K562 (cell line): ENCODE measurements at regions not wholly inside any gene's neighbourhood (a gene's known extent, or its start where the extent isn't known, plus 50 kb on each side); places are given as distances from the start of the nearest gene placed in this dataset.

Experiments
- ATAC-seq: fragments of 200-7000 bp; cut with Tn5 transposase; 3 replicates; pipeline ENCODE4 v1.9.1; 2020; ENCODE audit warnings: moderate library complexity
- BruUV-seq: library from RNA; stranded (reverse); fragments of 400-500 nt; replicated peaks from 2 replicates; lab custom pipeline; 2021; lab: Mats Ljungman, UMichigan
- CTCF ChIA-PET: fragments of 300-600 bp; formaldehyde crosslinking; extraction: SDS; loops from one replicate; lab custom pipeline; 2021; ENCODE audit warnings: low intra/inter-chr PET ratio; lab: Yijun Ruan, JAX
- POLR2A ChIA-PET: fragments of 300-600, 350-650 bp; sonication (Branson Sonifier 250); formaldehyde crosslinking; extraction: SDS; loops from one replicate; lab custom pipeline; 2021; ENCODE audit warnings: antibody characterized with exemption, inconsistent platforms; lab: Yijun Ruan, JAX
- DNase-seq, 4 experiments: peaks; one replicate each; pipeline versions ENCODE4 v3.0.0 to v3.0.0-alpha.2; 2011 to 2018; ENCODE audit warnings: low spot score in 3 of 4, mixed read lengths in 3 of 4; ENCODE audit errors: extremely low read depth in 1 of 4
- FAIRE-seq: peaks from 2 replicates; lab custom pipeline; 2011; peaks lifted over from hg19 to GRCh38; lab: Jason Lieb, UNC
- H2AFZ ChIP-seq: 2 replicates; pipeline ENCODE4 v1.6.0; 2011; ENCODE audit warnings: low read depth, low read length, control low read depth, inconsistent platforms
- H3K27ac ChIP-seq: fragments of 200-600 bp; 3 replicates; pipeline ENCODE4 v1.8.0; 2011; ENCODE audit warnings: low read depth, mild to moderate bottlenecking, control low read depth, inconsistent platforms, low read length, moderate library complexity, mixed read lengths; ENCODE audit errors: extremely low read depth
- H3K27me3 ChIP-seq, 2 experiments: fragments of 300-600 bp in 1 of 2; 2 replicates in 1 of 2; 3 replicates in 1 of 2; pipeline versions ENCODE4 v1.6.0 to v1.8.0; 2011; ENCODE audit warnings: inconsistent platforms in 2 of 2, low read length in 2 of 2, mild to moderate bottlenecking in 1 of 2, mixed read lengths in 1 of 2, moderate library complexity in 1 of 2; ENCODE audit not compliant: control insufficient read depth in 2 of 2, insufficient read depth in 2 of 2
- H3K36me3 ChIP-seq: fragments of 300-600 bp; 3 replicates; pipeline ENCODE4 v1.8.0; 2011; ENCODE audit warnings: mild to moderate bottlenecking, low read length, inconsistent platforms; ENCODE audit not compliant: control insufficient read depth, insufficient read depth
- H3K4me1 ChIP-seq, 2 experiments: fragments of 200-600 bp in 1 of 2; replicated peaks in 1 of 2; 2 replicates in 1 of 2; 3 replicates in 1 of 2; pipeline versions ENCODE4 v1.5.1 to v1.8.0; 2011; ENCODE audit warnings: inconsistent platforms in 2 of 2, low read length in 2 of 2, mild to moderate bottlenecking in 1 of 2, mixed read lengths in 1 of 2, moderate library complexity in 1 of 2; ENCODE audit not compliant: control insufficient read depth in 2 of 2, insufficient read depth in 2 of 2
- H3K4me2 ChIP-seq: 2 replicates; pipeline ENCODE4 v1.6.1; 2011; ENCODE audit warnings: low read length, control low read depth, inconsistent platforms, mixed read lengths; ENCODE audit not compliant: insufficient read depth
- H3K4me3 ChIP-seq: fragments of 200-600 bp; sonication (generic), shearing (Covaris generic); 2 replicates; pipeline ENCODE4 v1.5.1; 2016; ENCODE audit warnings: control low read depth, inconsistent platforms
- H3K79me2 ChIP-seq: fragments of 200-600 bp; 3 replicates; pipeline ENCODE4 v1.8.0; 2011; ENCODE audit warnings: low read length, inconsistent platforms; ENCODE audit not compliant: control insufficient read depth, insufficient read depth
- H3K9ac ChIP-seq, 2 experiments: 2 replicates each; pipeline versions ENCODE4 v1.6.0 to v1.6.1; 2011; ENCODE audit warnings: low read depth in 2 of 2, low read length in 2 of 2, control low read depth in 1 of 2, inconsistent platforms in 1 of 2, mild to moderate bottlenecking in 1 of 2, mixed read lengths in 1 of 2; ENCODE audit not compliant: insufficient read depth in 1 of 2
- H3K9me1 ChIP-seq: one replicate; pipeline ENCODE4 v1.6.0; 2011; ENCODE audit warnings: inconsistent platforms, mild to moderate bottlenecking, low read length, moderate library complexity; ENCODE audit not compliant: control insufficient read depth, insufficient read depth
- H3K9me3 ChIP-seq: replicated peaks from 2 replicates; pipeline ENCODE4 v1.5.1; 2011; ENCODE audit warnings: low read depth, low read length, inconsistent platforms; ENCODE audit not compliant: control insufficient read depth, insufficient read depth
- H4K20me1 ChIP-seq: replicated peaks from 2 replicates; pipeline ENCODE4 v1.6.1; 2011; ENCODE audit warnings: low read length, inconsistent platforms, mixed read lengths; ENCODE audit not compliant: control insufficient read depth, insufficient read depth
- BMI1 ChIP-seq: fragments of 150-350 bp; IDR thresholded peaks from 2 replicates; pipeline ENCODE4 v1.6.1; 2014; ENCODE audit warnings: low read length
- C11orf30 ChIP-seq: fragments of 450-650 bp; IDR thresholded peaks from 2 replicates; pipeline ENCODE4 v1.6.1; 2016; ENCODE audit warnings: low read depth, mild to moderate bottlenecking
- FOXJ3 ChIP-seq: sonication (generic); formaldehyde crosslinking; IDR thresholded peaks from 2 replicates; pipeline ENCODE4 v1.4.0; 2020; ENCODE audit warnings: mild to moderate bottlenecking, missing genetic modification reagents
- HMBOX1 ChIP-seq: sonication (generic); IDR thresholded peaks from 2 replicates; pipeline ENCODE4 v1.6.1; 2016
- L3MBTL2 ChIP-seq: fragments of 450-650 bp; IDR thresholded peaks from 2 replicates; pipeline ENCODE4 v1.6.1; 2016; ENCODE audit warnings: mild to moderate bottlenecking, moderate library complexity
- MBD2 ChIP-seq: sonication (generic); IDR thresholded peaks from 2 replicates; pipeline ENCODE4 v1.6.1; 2016; ENCODE audit warnings: low read depth, borderline replicate concordance
- MGA ChIP-seq: fragments of 450-650 bp; IDR thresholded peaks from 2 replicates; pipeline ENCODE4 v1.6.1; 2016; ENCODE audit warnings: mild to moderate bottlenecking, moderate library complexity
- NFATC3 ChIP-seq: fragments of 450-650 bp; IDR thresholded peaks from 2 replicates; pipeline ENCODE4 v1.6.1; 2017; ENCODE audit warnings: mild to moderate bottlenecking
- SMARCA4 ChIP-seq: fragments of 450-650 bp; IDR thresholded peaks from 2 replicates; pipeline ENCODE4 v1.6.1; 2016
- STAT5B ChIP-seq: fragments of 250-450 bp; sonication (Bioruptor Pico); IDR thresholded peaks from 2 replicates; pipeline ENCODE4 v1.8.0; 2021; ENCODE audit warnings: mild to moderate bottlenecking, inconsistent platforms
- ZC3H11A ChIP-seq: IDR thresholded peaks from 2 replicates; pipeline ENCODE4 v1.6.1; 2012; ENCODE audit warnings: low read depth, low read length, improper control_type of control experiment
- ZNF184 ChIP-seq: sonication (generic); formaldehyde crosslinking; IDR thresholded peaks from 2 replicates; pipeline ENCODE4 v1.5.0; 2020; ENCODE audit warnings: missing genetic modification reagents
- WGBS: fragments of 100-300 bp; shearing (Covaris generic); methylation state at CpG from one replicate; pipeline ENCODE4 v1.1.6; 2016; ENCODE audit warnings: low coverage, mixed read lengths; ENCODE audit not compliant: insufficient coverage; ENCODE audit errors: missing lambda C conversion rate; 5-methylcytosine and 5-hydroxymethylcytosine counted together
- in situ Hi-C: fragments of 300-500 bp; cut with MboI; formaldehyde crosslinking; loops from 4 replicates; pipeline ENCODE4 v1.15.0; 2018; ENCODE audit warnings: inconsistent platforms, mixed read lengths
- intact Hi-C: fragments of 100-400 bp; cut with micrococcal nuclease; formaldehyde crosslinking; loops from 2 replicates; pipeline ENCODE4 v1.14.2; 2022

- TF ChIP-seq L3MBTL2 (no peak), STAT5B (CRISPR knock-in tag) (no peak), SMARCA4 (no peak)
Observed at GRCh38 chr3:168417016-168417415, 321.3 kb upstream of the GOLIM4 start (continued).

GRCh38 chr3:168416446-168416845 is 320.7 kb upstream of the GOLIM4 start:
- no peaks in the 10 kb centered on the region for H3K79me2 ChIP-seq
- FAIRE-seq (no peak), ATAC-seq (no peak), DNase-seq (no peak)
- no peaks in the 10 kb centered on the region for H3K27me3 ChIP-seq
- H3K9me3 ChIP-seq, result no peaks in the 10 kb centered on the region
- POLR2A ChIA-PET, result no interaction called here
- H4K20me1 ChIP-seq, result no peaks in the 10 kb centered on the region
- no peak overlapping the region for H3K9ac ChIP-seq
- no peak overlapping the region for H3K4me2 ChIP-seq
- no peaks in the 10 kb centered on the region for H3K36me3 ChIP-seq
- no peak overlapping the region for H3K4me3 ChIP-seq
- intact Hi-C loops, result no loop called here
- no TSS peak for BruUV-seq
- H3K27ac ChIP-seq, result no peak overlapping the region
- in situ Hi-C loops, result no loop called here
- no peaks in the 10 kb centered on the region for H3K4me1 ChIP-seq
- H3K9me1 ChIP-seq, result no peaks in the 10 kb centered on the region
- WGBS, result under 1% methylated on average over 6 of the region's 6 CpGs
- CTCF ChIA-PET, result no interaction called here
- H2AFZ ChIP-seq, result no peak overlapping the region
- TF ChIP-seq BMI1 (no peak), MGA (no peak), C11orf30 (no peak), ZC3H11A (no peak), HMBOX1 (no peak), MBD2 (no peak), FOXJ3 (CRISPR knock-in tag) (no peak), NFATC3 (no peak), ZNF184 (CRISPR knock-in tag) (no peak)
